GM12801 (cell line): ENCODE measurements at regions not wholly inside any gene's neighbourhood (a gene's known extent, or its start where the extent isn't known, plus 50 kb on each side); places are given as distances from the start of the nearest gene placed in this dataset.

Experiments used
- CTCF ChIP-seq: IDR thresholded peaks from one replicate; pipeline ENCODE4 v1.5.1; 2011; ENCODE audit warnings: control low read depth; ENCODE audit not compliant: insufficient read length; ENCODE audit errors: extremely low read depth

GRCh38 chr16:17947165-17947564, 389.4 kb downstream of the NPIPA8 start:
- no peak for TF ChIP-seq CTCF

- no peak for TF ChIP-seq CTCF
These were observed 391.4 kb downstream of the NPIPA8 start for GRCh38 chr16:17945080-17945601.

GRCh38 chr16:17944345-17944744, 392.2 kb downstream of the NPIPA8 start:
- no peak for TF ChIP-seq CTCF

GRCh38 chr16:17942067-17942466, 394.5 kb downstream of the NPIPA8 start:
- no peak for TF ChIP-seq CTCF

GRCh38 chr16:17940584-17941364, 395.8 kb downstream of the NPIPA8 start:
- TF ChIP-seq CTCF: no peak

GRCh38 chr16:17939723-17940122, 396.8 kb downstream of the NPIPA8 start:
- TF ChIP-seq CTCF: no peak

GRCh38 chr16:17939122-17939536, 397.4 kb downstream of the NPIPA8 start:
- no peak for TF ChIP-seq CTCF
